ENCODE measurements at regions not wholly inside any gene's neighbourhood (a gene's known extent, or its start where the extent isn't known, plus 50 kb on each side); places are given as distances from the start of the nearest gene placed in this dataset.
"Not testable (repeated sequence)": the region's sequence is repeated elsewhere in the genome, so short reads cannot be mapped to it uniquely, and the experiment has no call there.

DNA sequence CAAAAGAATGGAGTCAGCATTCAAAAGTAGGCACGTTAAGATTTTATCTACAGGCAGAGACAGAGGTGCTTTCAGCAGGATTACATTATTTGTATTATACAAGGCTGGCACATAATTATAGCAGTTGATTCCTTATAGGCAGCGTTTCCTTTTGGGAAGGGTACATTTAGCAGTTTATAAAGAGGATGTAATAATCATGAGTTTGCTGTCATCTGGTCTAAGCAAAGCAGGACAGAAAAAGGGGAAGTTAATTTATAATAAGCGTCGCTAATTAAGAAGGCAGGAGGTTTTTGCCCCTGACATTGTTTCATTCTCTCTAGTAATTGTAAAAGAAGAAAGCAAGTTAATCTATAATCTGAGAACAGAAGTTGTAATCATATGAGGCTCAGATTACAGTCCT, 259.9 kb upstream of the MDGA2 start:
- Histone ChIP-seq H3K27ac (no peak overlapping the region), H3K4me3 (no peak overlapping the region), H3K4me1 (replicated peaks in 1 of 2) (no peaks in the 10 kb centered on the region)
- no peak for ATAC-seq (replicated peaks in 6 of 8)
- WGBS, 10 experiments = 0 to 86% (median 59%) methylated on average over 1 to 4 of the region's 4 CpGs; no CpG with 5 or more reads in 2 of the 10 experiments
- in situ Hi-C loops (cut with MboI; ENCODE audit: low pct_unique_long_range_greater_than_20kb in 2 of 9, low sequenced_read_pairs in 9 of 9, unreplicated experiment in 9 of 9) = no loop called here

DNA sequence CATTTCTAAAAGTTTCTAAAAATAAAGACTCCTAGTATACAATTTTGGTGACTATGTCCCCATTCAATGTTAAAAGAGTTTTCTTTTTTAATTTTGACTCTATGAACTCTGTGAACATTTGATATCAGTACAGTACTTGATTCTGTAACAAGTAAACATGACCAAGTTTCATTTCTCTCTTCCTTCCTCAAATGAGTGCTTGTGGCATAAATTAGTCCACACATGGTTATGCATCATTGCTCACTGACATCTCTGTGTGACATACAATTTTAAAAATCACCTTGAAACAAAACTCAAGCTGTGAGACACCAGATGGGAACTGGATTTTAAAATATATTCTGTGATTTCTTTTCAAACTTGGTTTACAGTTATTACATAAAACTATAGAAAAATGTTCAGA, 253.9 kb upstream of the MDGA2 start:
- Histone ChIP-seq H3K27ac (no peak overlapping the region), H3K4me1 (replicated peaks in 1 of 2) (no peaks in the 10 kb centered on the region), H3K4me3 (no peak overlapping the region)
- no peak for ATAC-seq (replicated peaks in 6 of 8)
- in situ Hi-C loops (cut with MboI; ENCODE audit: low pct_unique_long_range_greater_than_20kb in 2 of 9, low sequenced_read_pairs in 9 of 9, unreplicated experiment in 9 of 9) = no loop called here

- Histone ChIP-seq H3K27ac (no peak overlapping the region), H3K4me1 (replicated peaks in 1 of 2) (no peaks in the 10 kb centered on the region), H3K4me3 (no peak overlapping the region)
- 0 to 47% (median 0%) methylated on average over 1 of the region's 1 CpG for WGBS, 10 experiments
- in situ Hi-C loops (cut with MboI; ENCODE audit: low pct_unique_long_range_greater_than_20kb in 2 of 9, low sequenced_read_pairs in 9 of 9, unreplicated experiment in 9 of 9) = no loop called here
- ATAC-seq (replicated peaks in 6 of 8) = no peak
Measured at GRCh38 chr14:47921133-47921532, 245.7 kb upstream of the MDGA2 start.

- ATAC-seq (replicated peaks in 6 of 8) = no peak
- H3K4me3 ChIP-seq = no peak overlapping the region
- 88 to 100% (median 90%) methylated on average over 1 to 2 of the region's 6 CpGs; no CpG with 5 or more reads in 7 of the 10 experiments for WGBS, 10 experiments
- no peaks in the 10 kb centered on the region for H3K4me1 ChIP-seq (replicated peaks in 1 of 2)
- no peak overlapping the region for H3K27ac ChIP-seq
- in situ Hi-C loops (cut with MboI; ENCODE audit: low pct_unique_long_range_greater_than_20kb in 2 of 9, low sequenced_read_pairs in 9 of 9, unreplicated experiment in 9 of 9) = no loop called here
Measured at GRCh38 chr14:47919997-47920396, 244.6 kb upstream of the MDGA2 start.

GRCh38 chr14:47919334-47919846, 244.0 kb upstream of the MDGA2 start:
- H3K27ac ChIP-seq = no peak overlapping the region
- H3K4me1 ChIP-seq (replicated peaks in 1 of 2) = no peaks in the 10 kb centered on the region
- H3K4me3 ChIP-seq = no peak overlapping the region
- no peak for ATAC-seq (replicated peaks in 6 of 8)
- 46 to 100% (median 95%) methylated on average over 1 to 4 of the region's 8 CpGs; no CpG with 5 or more reads in 5 of the 10 experiments for WGBS, 10 experiments
- in situ Hi-C loops (cut with MboI; ENCODE audit: low pct_unique_long_range_greater_than_20kb in 2 of 9, low sequenced_read_pairs in 9 of 9, unreplicated experiment in 9 of 9) = no loop called here

DNA sequence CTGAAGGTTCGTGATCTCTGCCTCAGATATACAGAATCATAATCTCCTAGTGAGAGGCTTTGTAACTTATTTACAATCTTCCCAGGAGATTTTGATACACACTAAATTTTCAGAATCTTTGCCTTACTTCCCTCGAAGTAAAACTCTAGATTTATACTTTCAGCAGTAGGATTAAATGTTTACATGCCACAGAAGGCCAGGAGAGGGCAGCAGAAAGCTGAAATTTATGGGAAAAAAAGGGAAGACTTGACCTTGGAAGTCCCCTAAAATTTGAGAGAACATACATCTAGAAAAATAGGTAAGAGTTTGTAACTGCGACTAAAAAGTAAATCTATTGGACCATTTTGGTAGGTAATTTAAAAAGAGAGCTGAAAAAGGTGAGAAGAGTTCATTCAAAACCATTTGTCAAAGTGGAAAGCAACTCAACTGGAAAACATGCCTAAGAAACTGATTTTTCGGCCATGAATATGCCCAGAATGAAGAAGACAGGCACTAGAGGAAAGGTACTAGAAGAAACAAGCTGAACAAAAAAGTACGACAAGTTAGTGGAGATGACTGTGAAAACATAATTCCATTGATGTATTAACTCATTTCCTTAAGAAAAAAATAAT, 242.0 kb upstream of the MDGA2 start:
- WGBS, 10 experiments = 14 to 60% (median 45%) methylated on average over 3 to 5 of the region's 5 CpGs
- in situ Hi-C loops (cut with MboI; ENCODE audit: low pct_unique_long_range_greater_than_20kb in 2 of 9, low sequenced_read_pairs in 9 of 9, unreplicated experiment in 9 of 9) = no loop called here
- no peak for ATAC-seq (replicated peaks in 6 of 8)

GRCh38 chr14:47901141-47901540, 225.7 kb upstream of the MDGA2 start:
- H3K4me3 ChIP-seq; H3K27ac ChIP-seq; ATAC-seq (replicated peaks in 6 of 8); in situ Hi-C loops (cut with MboI; ENCODE audit: low pct_unique_long_range_greater_than_20kb in 2 of 9, low sequenced_read_pairs in 9 of 9, unreplicated experiment in 9 of 9); H3K4me1 ChIP-seq (replicated peaks in 1 of 2): not testable (repeated sequence)
- WGBS, 10 experiments = 33 to 97% (median 67%) methylated on average over 2 to 6 of the region's 25 CpGs; no CpG with 5 or more reads in 6 of the 10 experiments

More for the DNA sequence above, 242.0 kb upstream of the MDGA2 start:
- Histone ChIP-seq H3K4me1 (replicated peaks in 1 of 2) (no peaks in the 10 kb centered on the region), H3K4me3 (no peak overlapping the region), H3K27ac (no peak overlapping the region)

DNA sequence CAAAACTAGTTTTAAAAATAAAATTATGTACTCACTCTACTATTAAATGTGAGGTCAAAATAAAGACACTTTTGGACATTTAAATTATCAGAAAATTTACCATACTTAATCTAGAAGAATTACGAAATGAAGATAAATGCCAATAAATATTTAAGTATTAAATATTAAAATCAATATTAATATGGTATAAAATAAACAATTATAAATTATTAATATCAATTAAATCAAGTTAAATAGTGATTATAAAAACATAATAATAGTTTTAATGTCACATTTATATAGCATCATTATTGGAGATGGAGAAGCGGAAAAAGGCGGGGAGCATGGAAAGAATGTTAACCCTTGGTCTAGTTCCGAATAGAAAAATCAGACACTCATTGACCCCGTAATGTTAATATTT, 224.3 kb upstream of the MDGA2 start:
- H3K4me1 ChIP-seq (replicated peaks in 1 of 2) = no peaks in the 10 kb centered on the region
- H3K27ac ChIP-seq = no peak overlapping the region
- no peak overlapping the region for H3K4me3 ChIP-seq
- ATAC-seq (replicated peaks in 6 of 8) = no peak
- 27 to 80% (median 68%) methylated on average over 5 of the region's 5 CpGs for WGBS, 10 experiments
- in situ Hi-C loops (cut with MboI; ENCODE audit: low pct_unique_long_range_greater_than_20kb in 2 of 9, low sequenced_read_pairs in 9 of 9, unreplicated experiment in 9 of 9) = no loop called here

GRCh38 chr14:47874350-47874749, 198.9 kb upstream of the MDGA2 start:
- Histone ChIP-seq H3K4me3 (no peak overlapping the region), H3K4me1 (replicated peaks in 1 of 2) (peaks cover 0 to 3% of the 10 kb centered on the region in 2 donors), H3K27ac (no peak overlapping the region)
- in situ Hi-C loops (cut with MboI; ENCODE audit: low pct_unique_long_range_greater_than_20kb in 2 of 9, low sequenced_read_pairs in 9 of 9, unreplicated experiment in 9 of 9) = no loop called here
- ATAC-seq (replicated peaks in 6 of 8) = peak in 4 of 8 experiments; percentile 25 to 60 (median 53)
- 44 to 95% (median 70%) methylated on average over 2 to 7 of the region's 7 CpGs; no CpG with 5 or more reads in 1 of the 10 experiments for WGBS, 10 experiments

DNA sequence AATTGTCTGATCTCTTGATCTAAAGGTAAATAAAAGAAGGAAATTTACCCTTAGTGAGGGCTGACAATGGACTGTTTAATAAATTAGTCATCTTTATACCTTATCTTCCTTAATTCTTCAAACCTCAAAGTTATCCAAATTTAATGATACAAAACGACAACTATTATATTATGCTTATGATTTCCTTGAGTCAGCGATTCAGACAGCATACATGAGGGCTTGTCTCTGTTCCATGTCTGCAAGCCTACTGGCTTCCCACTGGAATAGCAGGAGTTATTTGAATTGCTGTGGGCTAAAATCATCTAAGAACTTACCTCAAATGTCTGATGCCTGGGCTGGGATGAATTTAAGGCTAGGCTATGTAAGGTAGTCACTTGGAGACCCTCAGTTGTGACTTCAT, 197.2 kb upstream of the MDGA2 start:
- in situ Hi-C loops (cut with MboI; ENCODE audit: low pct_unique_long_range_greater_than_20kb in 2 of 9, low sequenced_read_pairs in 9 of 9, unreplicated experiment in 9 of 9) = no loop called here
- Histone ChIP-seq H3K4me1 (replicated peaks in 1 of 2) (peaks cover 0 to 3% of the 10 kb centered on the region in 2 donors), H3K4me3 (no peak overlapping the region), H3K27ac (no peak overlapping the region)
- no peak for ATAC-seq (replicated peaks in 6 of 8)
- whole genome bisulfite sequencing, 10 experiments = 0 to 100% (median 66%) methylated on average over 1 to 2 of the region's 2 CpGs; no CpG with 5 or more reads in 2 of the 10 experiments

- no peak overlapping the region for H3K4me3 ChIP-seq
- H3K4me1 ChIP-seq (replicated peaks in 1 of 2) = no peaks in the 10 kb centered on the region
- in situ Hi-C loops (cut with MboI; ENCODE audit: low pct_unique_long_range_greater_than_20kb in 2 of 9, low sequenced_read_pairs in 9 of 9, unreplicated experiment in 9 of 9) = no loop called here
- ATAC-seq (replicated peaks in 6 of 8) = no peak
- H3K27ac ChIP-seq = no peak overlapping the region
Measured at GRCh38 chr14:47863441-47863840, 188.0 kb upstream of the MDGA2 start.

DNA sequence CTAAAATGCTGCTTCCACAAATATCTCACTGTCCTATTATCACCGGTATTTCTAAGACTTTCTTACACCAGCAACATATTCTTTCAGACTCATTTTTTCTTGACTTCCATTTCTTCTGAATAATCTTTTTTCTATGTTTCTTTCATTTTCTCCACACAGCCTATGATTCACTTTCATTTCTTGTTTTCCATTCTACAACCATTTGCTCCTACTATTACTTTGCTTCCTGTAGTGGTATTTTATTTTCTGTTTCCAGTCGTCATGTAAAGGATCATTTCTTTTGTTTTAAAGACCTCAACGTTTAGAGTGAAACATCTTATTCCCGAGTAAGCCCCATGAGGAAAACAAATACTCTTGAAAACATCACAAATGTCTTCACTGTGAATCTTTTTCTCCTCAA, 182.2 kb upstream of the MDGA2 start:
- in situ Hi-C loops (cut with MboI; ENCODE audit: low pct_unique_long_range_greater_than_20kb in 2 of 9, low sequenced_read_pairs in 9 of 9, unreplicated experiment in 9 of 9) = no loop called here
- ATAC-seq (replicated peaks in 6 of 8) = no peak
- Histone ChIP-seq H3K27ac (no peak overlapping the region), H3K4me3 (no peak overlapping the region), H3K4me1 (replicated peaks in 1 of 2) (no peaks in the 10 kb centered on the region)
- 10 to 94% (median 84%) methylated on average over 2 to 4 of the region's 4 CpGs for WGBS, 10 experiments

DNA sequence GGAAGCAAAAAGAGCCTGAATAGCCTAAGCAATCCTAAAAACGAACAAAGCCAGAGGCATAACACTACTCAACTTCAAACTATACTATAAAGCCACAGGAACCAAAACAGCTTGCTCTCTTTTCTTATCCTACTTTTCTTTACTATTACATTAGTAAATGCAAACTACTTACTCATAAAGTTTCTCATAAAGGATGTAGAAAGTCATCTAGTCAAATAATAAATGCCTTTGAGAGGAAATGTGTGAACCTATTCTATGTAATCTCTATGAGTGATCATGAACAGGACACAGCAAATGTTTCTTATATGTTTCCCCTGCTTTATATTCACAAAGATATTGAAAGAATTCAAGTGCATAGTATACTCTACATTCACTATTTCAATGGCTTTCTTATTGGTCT, 176.9 kb upstream of the MDGA2 start:
- in situ Hi-C loops (cut with MboI; ENCODE audit: low pct_unique_long_range_greater_than_20kb in 2 of 9, low sequenced_read_pairs in 9 of 9, unreplicated experiment in 9 of 9) = no loop called here
- no peak for ATAC-seq (replicated peaks in 6 of 8)
- Histone ChIP-seq H3K4me1 (replicated peaks in 1 of 2) (no peaks in the 10 kb centered on the region), H3K4me3 (no peak overlapping the region), H3K27ac (no peak overlapping the region)
- WGBS, 10 experiments = 0 to 40% (median 0%) methylated on average over 1 of the region's 1 CpG; no CpG with 5 or more reads in 7 of the 10 experiments

DNA sequence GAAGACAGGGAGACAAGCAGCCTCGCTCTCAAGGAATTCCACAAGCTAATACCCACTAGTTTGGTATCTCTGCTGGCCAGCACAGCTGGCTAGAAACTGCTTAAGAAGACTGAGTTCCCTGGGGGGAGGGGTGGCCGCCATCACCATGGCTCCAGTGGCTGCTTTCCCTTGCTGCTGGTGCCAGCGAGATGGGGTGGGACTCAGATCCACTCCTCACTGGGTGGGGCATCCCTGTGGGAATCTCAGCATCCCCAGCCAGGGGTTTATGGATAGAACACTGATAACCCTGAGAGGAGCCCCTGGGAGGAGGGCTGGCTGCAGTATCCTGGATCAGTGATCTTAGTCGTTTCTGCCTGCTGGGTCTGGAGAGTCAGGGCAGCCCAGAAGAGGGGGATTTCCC, 170.6 kb upstream of the MDGA2 start:
- no peak overlapping the region for H3K27ac ChIP-seq
- ATAC-seq (replicated peaks in 6 of 8) = no peak
- in situ Hi-C loops (cut with MboI; ENCODE audit: low pct_unique_long_range_greater_than_20kb in 2 of 9, low sequenced_read_pairs in 9 of 9, unreplicated experiment in 9 of 9) = no loop called here
- 0 to 100% (median 20%) methylated on average over 1 of the region's 4 CpGs; no CpG with 5 or more reads in 6 of the 10 experiments for WGBS, 10 experiments
- H3K4me1 ChIP-seq (replicated peaks in 1 of 2) = no peaks in the 10 kb centered on the region
- H3K4me3 ChIP-seq = no peak overlapping the region

Data from motor neuron (in vitro differentiated cells).